Hematopoietic multipotent progenitor cell treated with erythropoietin and hydrocortisone succinate and interleukin-3 and kit ligand, for 15 days (in vitro differentiated cells): ENCODE measurements at regions not wholly inside any gene's neighbourhood (a gene's known extent, or its start where the extent isn't known, plus 50 kb on each side); places are given as distances from the start of the nearest gene placed in this dataset.
"Not testable (repeated sequence)": the region's sequence is repeated elsewhere in the genome, so short reads cannot be mapped to it uniquely, and the experiment has no call there.

Source experiments
- DNase-seq: peaks from one replicate; pipeline ENCODE4 v3.0.0-alpha.2; 2015; ENCODE audit warnings: low spot score

- DNase-seq = no peak
These were observed 523.7 kb downstream of the FAM181B start for GRCh38 chr11:82210011-82210410.

- DNase-seq = no peak
These were observed 538.4 kb downstream of the FAM181B start for GRCh38 chr11:82195283-82195682.

- no peak for DNase-seq
These were observed 539.1 kb downstream of the FAM181B start for GRCh38 chr11:82194521-82194920.

- no peak for DNase-seq
These were observed 542.0 kb downstream of the FAM181B start for GRCh38 chr11:82191695-82192094.

GRCh38 chr11:82185925-82186324, 547.7 kb downstream of the FAM181B start:
- DNase-seq = no peak

GRCh38 chr11:82184966-82185365, 548.7 kb downstream of the FAM181B start:
- DNase-seq = no peak

GRCh38 chr11:82183346-82183745, 550.3 kb downstream of the FAM181B start:
- no peak for DNase-seq

GRCh38 chr11:82182697-82183096, 551.0 kb downstream of the FAM181B start:
- not testable (repeated sequence) for DNase-seq

GRCh38 chr11:82181796-82182195, 551.9 kb downstream of the FAM181B start:
- DNase-seq = not testable (repeated sequence)

GRCh38 chr11:82176945-82177344, 556.7 kb downstream of the FAM181B start:
- no peak for DNase-seq

GRCh38 chr11:82176365-82176764, 557.3 kb downstream of the FAM181B start:
- no peak for DNase-seq

GRCh38 chr11:82174610-82175009, 559.1 kb downstream of the FAM181B start:
- no peak for DNase-seq

- no peak for DNase-seq
These were observed 586.9 kb downstream of the FAM181B start for GRCh38 chr11:82146789-82147188.

- no peak for DNase-seq
These were observed 614.7 kb downstream of the FAM181B start for GRCh38 chr11:82118946-82119345.

- no peak for DNase-seq
These were observed 616.3 kb downstream of the FAM181B start for GRCh38 chr11:82117362-82117761.

- DNase-seq = no peak
These were observed 628.2 kb downstream of the FAM181B start for GRCh38 chr11:82105331-82105998.

- DNase-seq = no peak
These were observed 640.8 kb downstream of the FAM181B start for GRCh38 chr11:82092904-82093303.

GRCh38 chr11:82089426-82089825, 644.2 kb downstream of the FAM181B start:
- DNase-seq = no peak

- no peak for DNase-seq
These were observed 648.2 kb downstream of the FAM181B start for GRCh38 chr11:82085493-82085892.

GRCh38 chr11:82082976-82083375, 650.7 kb downstream of the FAM181B start:
- DNase-seq = no peak

- no peak for DNase-seq
These were observed 653.5 kb downstream of the FAM181B start for GRCh38 chr11:82080160-82080559.

GRCh38 chr11:82076126-82076525, 657.5 kb downstream of the FAM181B start:
- no peak for DNase-seq

- no peak for DNase-seq
These were observed 674.2 kb downstream of the FAM181B start for GRCh38 chr11:82059505-82059904.

- no peak for DNase-seq
These were observed 677.2 kb downstream of the FAM181B start for GRCh38 chr11:82056450-82056849.
